MV-4-11 (cell line): ENCODE measurements at regions not wholly inside any gene's neighbourhood (a gene's known extent, or its start where the extent isn't known, plus 50 kb on each side); places are given as distances from the start of the nearest gene placed in this dataset.
"Not testable (repeated sequence)": the region's sequence is repeated elsewhere in the genome, so short reads cannot be mapped to it uniquely, and the experiment has no call there.

ENCODE experiments used
- DNase-seq: peaks from one replicate; lab custom pipeline; 2025; lab: John Stamatoyannopoulos, UW

GRCh38 chr10:21292763-21293517 lies 232.5 kb downstream of the SKIDA1 start:
- peak; percentile 37 for DNase-seq

DNA sequence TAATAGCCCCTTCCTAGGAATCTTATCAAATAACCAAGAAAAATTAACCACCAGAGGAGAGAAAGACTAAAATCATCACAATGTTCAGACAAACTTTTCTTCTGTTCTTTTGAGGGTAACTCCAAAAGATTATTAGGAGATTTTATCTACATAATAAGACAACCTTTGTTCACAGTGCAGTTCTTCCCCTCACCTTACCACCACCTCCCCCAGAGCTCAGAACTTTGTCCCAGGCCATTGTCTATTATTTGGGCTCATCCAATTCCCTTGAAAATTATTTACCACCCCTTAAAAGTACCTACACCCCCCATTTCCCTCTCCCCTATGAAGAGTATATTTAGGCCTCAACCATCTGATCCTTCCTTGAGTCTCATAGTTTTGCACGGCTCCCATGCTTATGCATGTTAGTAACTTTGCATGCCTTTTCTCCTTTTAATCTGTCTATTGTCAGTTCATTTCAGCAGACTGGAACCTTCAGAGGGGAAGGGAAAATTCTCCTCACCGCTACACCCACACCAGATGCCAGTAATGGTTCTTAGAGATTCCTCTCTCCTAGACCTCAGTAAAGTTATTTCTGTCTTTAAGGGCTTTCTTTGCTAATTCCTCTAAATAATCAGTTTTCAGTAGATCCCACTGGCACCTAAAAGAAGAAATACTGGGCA lies 234.9 kb downstream of the SKIDA1 start:
- DNase-seq, result no peak

DNA sequence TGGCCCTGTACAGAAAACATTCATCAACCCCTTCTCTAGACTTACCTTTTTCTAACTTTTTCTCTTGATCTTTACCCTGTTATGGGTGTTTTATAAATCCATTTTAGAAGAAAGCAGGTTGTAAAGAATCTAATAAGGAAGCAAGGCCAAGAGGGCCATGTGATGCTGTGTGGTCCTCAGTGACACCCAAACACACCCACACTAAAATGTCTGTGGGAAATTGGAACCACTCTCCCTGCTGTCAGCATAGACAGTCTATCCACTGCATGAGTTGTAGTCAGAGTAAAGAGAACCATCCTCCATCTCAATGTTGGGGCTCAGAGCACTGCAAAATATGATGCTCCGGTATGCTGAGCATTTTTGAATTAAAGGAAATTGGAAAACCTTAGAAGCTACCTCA lies 235.5 kb downstream of the SKIDA1 start:
- DNase-seq, result no peak

- DNase-seq, result no peak
Observed at GRCh38 chr10:21289271-21289670, 236.2 kb downstream of the SKIDA1 start.

DNA sequence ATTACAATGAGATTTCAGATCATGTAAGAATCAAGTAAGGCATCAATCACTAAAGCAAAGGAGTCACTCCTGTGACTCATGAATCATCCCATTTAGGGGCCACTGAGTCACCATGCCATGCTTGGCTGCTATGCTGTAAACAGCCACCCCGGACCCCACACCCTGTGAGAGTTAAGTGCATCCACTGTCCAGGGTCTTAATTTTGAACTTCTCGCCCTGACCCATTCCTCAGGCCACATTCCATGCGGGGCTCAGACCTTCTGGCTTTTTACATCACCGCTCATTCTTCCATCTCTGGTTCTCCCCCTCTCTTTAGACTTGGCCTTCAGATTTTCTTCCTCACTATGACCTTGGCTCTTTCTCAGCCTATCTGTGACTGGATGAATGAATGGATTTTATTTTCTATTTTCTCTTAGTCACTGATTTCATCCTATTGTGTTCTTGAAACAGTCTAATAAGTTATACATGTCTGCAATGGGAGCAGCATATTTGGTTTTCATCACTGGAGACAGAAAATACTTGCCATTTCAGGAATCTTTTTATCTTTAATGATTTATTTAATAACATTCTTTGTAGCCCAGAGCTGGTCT lies 239.6 kb downstream of the SKIDA1 start:
- DNase-seq, result no peak

DNA sequence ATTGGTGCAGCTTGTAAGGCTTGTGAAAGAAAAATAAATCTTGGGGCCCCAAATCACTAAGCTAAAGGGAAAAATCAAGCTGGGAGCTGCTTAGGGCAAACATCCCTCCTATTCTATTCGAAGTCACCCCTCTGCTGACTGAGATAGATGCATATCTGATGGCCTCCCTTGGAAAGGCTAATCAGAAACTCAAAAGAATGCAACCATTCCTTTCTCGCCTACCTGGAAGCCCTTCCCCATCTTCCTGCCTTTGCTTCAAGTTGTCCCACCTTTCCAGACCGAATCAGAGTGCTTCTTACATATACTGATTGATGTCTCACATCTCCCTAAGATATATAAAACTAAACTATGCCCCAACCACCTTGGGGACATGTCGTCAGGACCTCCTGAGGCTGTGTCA lies 240.3 kb downstream of the SKIDA1 start:
- DNase-seq, result no peak

DNA sequence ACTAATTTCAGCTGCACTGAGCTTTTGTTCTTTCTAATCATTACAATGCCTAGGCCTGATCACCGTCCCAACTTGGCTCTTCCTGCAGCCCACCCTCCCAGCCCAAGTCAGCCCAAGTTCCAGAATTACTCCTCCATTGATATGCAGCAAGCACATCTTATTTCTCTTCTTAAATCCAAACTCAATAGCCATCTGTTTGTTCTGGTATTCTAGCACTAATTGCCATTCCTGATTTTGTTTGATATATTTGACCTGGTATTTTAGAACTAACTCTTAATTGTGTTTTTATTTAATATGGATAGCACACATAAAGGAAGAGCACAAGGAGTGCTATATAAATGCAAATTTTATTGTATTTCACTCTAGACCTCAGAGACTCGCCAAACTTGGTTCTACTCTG lies 241.2 kb downstream of the SKIDA1 start:
- DNase-seq, result no peak

DNA sequence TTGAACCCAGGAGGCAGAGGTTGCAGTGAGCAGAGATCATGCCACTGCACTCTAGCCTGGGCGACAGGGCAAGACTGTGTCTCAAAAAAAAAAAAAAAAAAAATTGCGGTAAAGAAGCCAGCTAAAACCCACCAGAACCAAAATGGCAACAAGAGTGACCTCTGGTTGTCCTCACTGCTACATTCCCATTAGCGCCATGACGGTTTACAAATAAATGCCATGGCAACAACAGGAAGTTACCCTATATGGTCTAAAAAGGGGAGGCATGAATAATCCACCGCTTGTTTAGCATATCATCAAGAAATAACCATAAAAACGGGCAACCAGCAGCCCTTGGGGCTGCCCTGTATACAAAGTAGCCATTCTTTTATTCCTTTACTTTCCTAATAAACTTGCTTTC lies 242.4 kb downstream of the SKIDA1 start:
- not testable (repeated sequence) for DNase-seq

GRCh38 chr10:21281765-21282484 lies 243.6 kb downstream of the SKIDA1 start:
- DNase-seq, result no peak

DNA sequence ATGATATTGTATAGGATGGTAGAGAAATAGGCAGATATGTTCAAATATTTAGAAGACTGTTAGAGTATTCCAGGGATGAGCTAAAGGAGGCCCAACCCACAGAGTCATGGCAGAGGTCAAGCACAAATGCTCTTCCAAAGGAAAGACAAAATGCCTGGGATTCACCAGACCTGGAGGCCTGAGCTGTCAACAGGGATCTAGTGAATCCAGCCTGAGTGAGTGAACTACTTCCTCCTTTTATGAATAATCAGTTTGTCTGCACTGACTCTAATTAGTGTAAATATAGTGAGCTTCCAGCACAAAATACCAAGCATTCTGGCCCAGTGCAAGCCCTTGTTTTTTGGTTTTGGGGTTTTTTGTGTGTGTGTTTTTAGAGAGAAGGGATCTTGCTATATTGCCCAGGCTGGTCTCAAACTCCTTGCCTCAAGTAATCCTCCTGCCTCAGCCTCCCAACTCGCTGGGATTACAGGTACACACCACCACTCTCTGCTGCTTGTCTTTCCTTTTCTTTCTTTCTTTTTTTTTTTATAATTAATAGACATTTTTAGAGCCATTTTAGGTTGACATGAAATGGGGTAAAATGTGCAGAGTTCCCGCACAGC lies 244.4 kb downstream of the SKIDA1 start:
- DNase-seq, result peak; percentile 14

GRCh38 chr10:21280037-21280436 lies 245.4 kb downstream of the SKIDA1 start:
- DNase-seq, result no peak

- no peak for DNase-seq
Observed at GRCh38 chr10:21279217-21279575, 246.3 kb downstream of the SKIDA1 start.

DNA sequence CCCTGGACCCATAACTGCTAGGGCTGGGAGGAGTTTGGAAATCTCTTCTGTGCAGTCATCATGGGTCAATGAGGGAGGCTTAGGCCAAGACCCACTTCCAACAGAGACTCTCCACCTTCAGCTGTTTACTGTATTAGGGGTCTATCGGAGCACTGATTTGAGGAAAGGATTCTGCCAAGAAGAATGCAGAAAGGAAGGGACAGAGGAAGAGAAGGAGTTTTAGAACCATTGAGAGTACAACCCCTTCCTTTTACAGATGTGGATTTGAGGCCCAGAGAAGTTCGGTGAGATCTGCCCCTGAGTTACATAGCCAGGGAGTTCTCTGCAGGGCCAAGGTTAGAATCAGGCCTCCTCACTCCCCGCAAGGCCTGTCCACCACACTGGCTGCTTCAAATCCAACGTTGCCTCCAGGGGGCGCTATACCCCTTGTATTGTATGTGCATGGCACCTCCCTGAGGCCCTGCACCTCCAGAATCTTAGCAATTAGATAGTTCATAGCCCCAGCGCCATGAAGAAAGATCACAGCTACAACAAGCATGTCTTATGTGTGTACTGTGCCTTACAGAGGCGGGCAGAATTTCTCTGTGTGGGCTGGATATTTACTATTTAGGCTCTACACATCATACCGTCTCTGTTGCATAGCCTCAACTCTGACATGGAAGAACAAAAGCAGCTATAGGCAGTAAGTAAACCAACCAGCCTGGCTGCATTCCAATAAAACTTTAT lies 246.8 kb downstream of the SKIDA1 start:
- peak; percentile 83 for DNase-seq

- peak; percentile 50 for DNase-seq
Observed at GRCh38 chr10:21273400-21273968, 252.0 kb downstream of the SKIDA1 start.

GRCh38 chr10:21272643-21273399 lies 252.7 kb downstream of the SKIDA1 start:
- DNase-seq, result peak; percentile 76

DNA sequence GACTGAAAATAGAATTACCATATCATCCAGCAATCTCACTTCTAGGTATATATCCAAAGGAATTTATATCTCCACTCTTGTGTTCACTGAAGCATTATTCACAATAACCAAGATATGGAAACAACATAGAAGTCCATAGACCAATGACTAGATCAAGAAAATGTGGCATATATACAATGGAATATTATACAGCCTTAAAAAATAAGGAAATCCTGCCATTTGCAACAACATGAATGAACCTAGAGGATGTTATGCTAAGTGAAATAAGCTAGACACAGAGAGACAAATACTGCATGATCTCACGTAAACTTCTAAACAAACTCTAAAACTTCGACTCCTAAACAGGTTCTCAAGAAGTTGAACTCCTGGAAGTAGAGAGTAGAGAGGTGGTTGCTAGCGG lies 254.5 kb downstream of the SKIDA1 start:
- no peak for DNase-seq

DNA sequence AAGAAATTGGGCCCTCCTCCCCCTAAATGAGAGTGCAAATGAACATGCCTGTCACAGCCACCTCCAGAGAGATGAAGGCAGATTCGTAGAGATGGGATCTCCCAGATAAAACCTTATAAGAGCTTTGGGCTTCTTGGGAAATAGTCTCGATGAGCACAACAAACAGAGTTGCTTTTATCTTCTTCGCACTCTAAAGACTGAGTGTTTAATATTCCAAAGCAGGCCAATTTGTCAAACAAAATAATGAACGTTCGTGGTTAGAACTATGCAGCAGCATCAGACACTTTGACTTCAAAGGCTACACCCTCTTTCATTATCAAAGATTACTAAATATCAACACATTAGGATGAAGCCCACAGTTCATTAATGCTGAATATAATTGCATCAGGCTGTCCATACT lies 256.2 kb downstream of the SKIDA1 start:
- no peak for DNase-seq

DNA sequence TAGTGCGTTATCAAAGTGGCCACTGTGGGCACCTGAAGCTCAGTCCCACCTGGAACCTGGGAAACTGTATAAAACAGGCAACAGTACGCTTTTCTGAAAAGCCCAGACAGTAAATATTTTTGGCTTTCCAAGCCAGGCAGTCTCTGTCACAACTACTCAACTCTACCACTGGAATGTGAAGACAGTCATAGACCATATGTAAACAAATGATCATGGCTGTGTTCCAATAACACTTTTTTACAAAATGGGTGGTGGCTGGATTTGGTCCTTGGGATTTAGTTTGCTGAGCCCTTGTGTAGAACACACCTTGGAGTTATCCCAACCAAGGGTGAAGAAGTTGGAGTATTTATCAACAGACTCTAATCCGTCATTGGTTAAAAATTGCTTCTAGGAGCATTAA lies 259.9 kb downstream of the SKIDA1 start:
- no peak for DNase-seq

DNA sequence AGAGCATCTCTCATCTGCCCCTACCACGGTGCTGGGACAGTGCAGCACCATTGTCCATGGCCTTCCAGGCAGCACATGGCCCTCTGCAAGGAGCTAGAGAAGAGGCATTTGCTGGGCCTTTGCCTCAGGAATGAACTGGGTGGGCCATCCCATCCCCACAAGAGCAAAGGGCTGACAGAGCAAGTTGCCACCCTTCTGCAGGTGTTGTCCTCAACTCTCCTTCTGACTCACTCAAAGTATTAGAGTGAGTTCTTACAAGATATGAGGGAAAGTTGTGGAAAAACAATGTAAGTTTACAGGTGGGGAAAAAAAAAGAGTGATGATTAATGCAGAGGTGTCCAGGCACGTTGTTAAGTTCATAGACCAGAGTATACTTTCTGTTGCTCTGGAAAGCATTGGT lies 261.2 kb downstream of the SKIDA1 start:
- DNase-seq, result no peak

DNA sequence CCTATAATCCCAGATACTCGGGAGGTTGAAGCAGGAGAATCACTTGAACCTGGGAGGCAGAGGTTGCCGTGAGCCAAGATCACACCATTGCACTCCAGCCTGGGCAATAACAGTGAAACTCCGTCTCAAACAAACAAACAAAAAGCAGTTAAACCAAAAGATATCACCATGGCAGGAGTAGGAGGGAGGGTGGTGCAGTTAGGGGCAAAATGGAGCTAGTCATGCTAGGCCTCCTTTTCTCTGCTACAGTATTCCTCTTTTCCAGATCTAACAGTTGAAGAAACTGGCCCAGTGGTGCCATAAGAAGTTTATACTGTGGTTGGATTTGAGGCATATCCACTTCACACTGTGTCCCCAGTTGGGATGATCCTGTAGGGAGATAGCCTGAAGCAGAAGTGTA lies 261.6 kb downstream of the SKIDA1 start:
- no peak for DNase-seq
